SK-N-SH (cell line): ENCODE measurements at regions not wholly inside any gene's neighbourhood (a gene's known extent, or its start where the extent isn't known, plus 50 kb on each side); places are given as distances from the start of the nearest gene placed in this dataset.

Experiments used
- CTCF ChIA-PET: fragments of 300-600, 350-600 bp; formaldehyde crosslinking; extraction: SDS; loops from one replicate; lab custom pipeline; 2021; lab: Yijun Ruan, JAX
- POLR2A ChIA-PET: fragments of 350-600 bp; sonication (Branson Sonifier 250); formaldehyde crosslinking; extraction: SDS; loops from one replicate; lab custom pipeline; 2020; ENCODE audit warnings: antibody characterized with exemption, inconsistent platforms; lab: Yijun Ruan, JAX
- DNase-seq: peaks from one replicate; pipeline ENCODE4 v3.0.0; 2012
- H2AFZ ChIP-seq: fragments of 200-600 bp; sonication (generic); 2 replicates; pipeline ENCODE4 v1.8.1; 2016; ENCODE audit warnings: antibody characterized with exemption, mild to moderate bottlenecking, low read depth
- H3F3A ChIP-seq: fragments of 200-600 bp; sonication (generic); replicated peaks from 2 replicates; pipeline ENCODE3; 2016; ENCODE audit warnings: antibody characterized with exemption, mild to moderate bottlenecking; ENCODE audit not compliant: insufficient read depth
- H3K27ac ChIP-seq, 2 experiments: fragments of 200-500 bp in 1 of 2; fragments of 200-600 bp in 1 of 2; sonication (Bioruptor generic) in 1 of 2; sonication (generic), shearing (Covaris generic) in 1 of 2; 2 replicates each; pipeline versions ENCODE4 v1.5.1 to v1.6.1; 2014 to 2016; ENCODE audit warnings: low read depth in 2 of 2, inconsistent platforms in 1 of 2, low read length in 1 of 2, mild to moderate bottlenecking in 1 of 2, mixed read lengths in 1 of 2
- H3K27me3 ChIP-seq: fragments of 200-600 bp; sonication (generic), shearing (Covaris generic); 2 replicates; pipeline ENCODE4 v1.6.1; 2016; ENCODE audit warnings: mixed run types; ENCODE audit not compliant: insufficient read depth
- H3K36me3 ChIP-seq, 2 experiments: fragments of 200-500 bp in 1 of 2; fragments of 200-600 bp in 1 of 2; sonication (Bioruptor generic) in 1 of 2; sonication (generic) in 1 of 2; replicated peaks in 1 of 2; 2 replicates each; pipeline versions ENCODE3 to v1.5.1; 2014 to 2016; ENCODE audit warnings: low read length in 1 of 2, mild to moderate bottlenecking in 1 of 2; ENCODE audit not compliant: insufficient read depth in 2 of 2, control insufficient read depth in 1 of 2
- H3K4me1 ChIP-seq, 2 experiments: fragments of 200-500 bp in 1 of 2; fragments of 200-600 bp in 1 of 2; sonication (Bioruptor generic) in 1 of 2; sonication (generic), shearing (Covaris generic) in 1 of 2; 2 replicates each; pipeline versions ENCODE4 v1.5.1 to v1.6.1; 2014 to 2016; ENCODE audit warnings: low read depth in 1 of 2, low read length in 1 of 2, mixed run types in 1 of 2; ENCODE audit not compliant: insufficient read depth in 2 of 2, control insufficient read depth in 1 of 2
- H3K4me2 ChIP-seq: fragments of 200-600 bp; sonication (generic), shearing (Covaris generic); 2 replicates; pipeline ENCODE4 v1.6.1; 2017; ENCODE audit warnings: mixed run types
- H3K4me3 ChIP-seq, 2 experiments: fragments of 200-500 bp in 1 of 2; fragments of 200-600 bp in 1 of 2; sonication (Bioruptor generic) in 1 of 2; sonication (generic), shearing (Covaris generic) in 1 of 2; 2 replicates each; pipeline versions ENCODE4 v1.5.1 to v1.8.1; 2014 to 2016; ENCODE audit warnings: low read depth in 2 of 2, inconsistent platforms in 1 of 2, low read length in 1 of 2, mild to moderate bottlenecking in 1 of 2, mixed read lengths in 1 of 2, moderate library complexity in 1 of 2
- H3K79me2 ChIP-seq: fragments of 200-600 bp; sonication (generic); 2 replicates; pipeline ENCODE4 v1.8.1; 2017; ENCODE audit warnings: mild to moderate bottlenecking; ENCODE audit not compliant: insufficient read depth
- H3K9ac ChIP-seq: fragments of 200-600 bp; sonication (generic); 2 replicates; pipeline ENCODE4 v1.6.1; 2017; ENCODE audit warnings: mixed run types
- H3K9me2 ChIP-seq: fragments of 200-600 bp; sonication (generic); 2 replicates; pipeline ENCODE4 v1.6.1; 2017; ENCODE audit warnings: mixed run types
- H3K9me3 ChIP-seq: fragments of 200-600 bp; sonication (generic); 2 replicates; pipeline ENCODE4 v1.6.1; 2017; ENCODE audit warnings: mixed run types, mild to moderate bottlenecking, moderate library complexity
- H4K20me1 ChIP-seq: fragments of 200-600 bp; sonication (generic); 2 replicates; pipeline ENCODE4 v1.6.1; 2017; ENCODE audit warnings: mild to moderate bottlenecking, mixed run types; ENCODE audit not compliant: insufficient read depth
- FOSL2 ChIP-seq: IDR thresholded peaks from 2 replicates; pipeline ENCODE4 v1.4.0; 2012; ENCODE audit warnings: low read depth, mild to moderate bottlenecking, moderate library complexity, borderline replicate concordance
- GABPA ChIP-seq: IDR thresholded peaks from 2 replicates; pipeline ENCODE4 v1.4.0; 2012; ENCODE audit warnings: low read depth, mild to moderate bottlenecking
- JUND ChIP-seq: IDR thresholded peaks from 2 replicates; pipeline ENCODE4 v1.4.0; 2012
- MEF2A ChIP-seq: IDR thresholded peaks from 2 replicates; pipeline ENCODE4 v1.4.0; 2012; ENCODE audit warnings: low read depth, borderline replicate concordance
- MXI1 ChIP-seq: IDR thresholded peaks from 2 replicates; pipeline ENCODE4 v1.6.1; 2012; ENCODE audit warnings: mild to moderate bottlenecking, low read depth, low read length, improper control_type of control experiment
- NFIC ChIP-seq: IDR thresholded peaks from 2 replicates; pipeline ENCODE4 v1.4.0; 2012; ENCODE audit warnings: borderline replicate concordance
- NRF1 ChIP-seq: IDR thresholded peaks from 2 replicates; pipeline ENCODE4 v1.6.1; 2012; ENCODE audit warnings: low read depth, mild to moderate bottlenecking, low read length
- RCOR1 ChIP-seq: fragments of 150-350 bp; IDR thresholded peaks from 2 replicates; pipeline ENCODE4 v1.6.1; 2017; ENCODE audit warnings: antibody characterized with exemption, low read length
- REST ChIP-seq: IDR thresholded peaks from 2 replicates; pipeline ENCODE4 v1.6.1; 2012; ENCODE audit warnings: mild to moderate bottlenecking, low read depth, low read length, moderate library complexity
- RFX5 ChIP-seq: IDR thresholded peaks from 2 replicates; pipeline ENCODE4 v1.6.1; 2012; ENCODE audit warnings: mild to moderate bottlenecking, improper control_type of control experiment, low read length
- SIN3A ChIP-seq: IDR thresholded peaks from 2 replicates; pipeline ENCODE4 v1.6.1; 2012; ENCODE audit warnings: low read depth, mild to moderate bottlenecking, low read length, moderate library complexity, borderline replicate concordance
- SMC3 ChIP-seq: IDR thresholded peaks from 2 replicates; pipeline ENCODE4 v1.6.1; 2012; ENCODE audit warnings: low read depth, low read length, improper control_type of control experiment
- TAF1 ChIP-seq: IDR thresholded peaks from 2 replicates; pipeline ENCODE4 v1.6.1; 2012; ENCODE audit warnings: low read depth, mild to moderate bottlenecking, low read length, moderate library complexity, borderline replicate concordance
- TCF12 ChIP-seq: IDR thresholded peaks from 2 replicates; pipeline ENCODE4 v1.4.0; 2012
- TEAD4 ChIP-seq: IDR thresholded peaks from 2 replicates; pipeline ENCODE4 v1.4.0; 2012; ENCODE audit warnings: mild to moderate bottlenecking, borderline replicate concordance; ENCODE audit not compliant: insufficient read depth
- WGBS: methylation state at CpG from one replicate; pipeline ENCODE4 v1.1.6; 2017; ENCODE audit warnings: low lambda C conversion rate; 5-methylcytosine and 5-hydroxymethylcytosine counted together
- TF ChIP-seq, protein P1 (sequence below): IDR thresholded peaks from 2 replicates; pipeline ENCODE4; 2012
- TF ChIP-seq, protein P2 (sequence below): IDR thresholded peaks from 2 replicates; pipeline ENCODE4 v1.4.0; 2012; ENCODE audit warnings: low read depth, borderline replicate concordance
- TF ChIP-seq, protein P3 (sequence below): fragments of 200-600 bp; sonication (generic); IDR thresholded peaks from 2 replicates; pipeline ENCODE4 v1.6.1; 2017; ENCODE audit warnings: antibody characterized with exemption, mild to moderate bottlenecking, moderate library complexity
- TF ChIP-seq, protein P4 (sequence below): fragments of 150-350 bp; IDR thresholded peaks from 2 replicates; pipeline ENCODE4 v1.6.1; 2017; ENCODE audit warnings: antibody characterized with exemption, low read length, low read depth, borderline replicate concordance

DNA sequence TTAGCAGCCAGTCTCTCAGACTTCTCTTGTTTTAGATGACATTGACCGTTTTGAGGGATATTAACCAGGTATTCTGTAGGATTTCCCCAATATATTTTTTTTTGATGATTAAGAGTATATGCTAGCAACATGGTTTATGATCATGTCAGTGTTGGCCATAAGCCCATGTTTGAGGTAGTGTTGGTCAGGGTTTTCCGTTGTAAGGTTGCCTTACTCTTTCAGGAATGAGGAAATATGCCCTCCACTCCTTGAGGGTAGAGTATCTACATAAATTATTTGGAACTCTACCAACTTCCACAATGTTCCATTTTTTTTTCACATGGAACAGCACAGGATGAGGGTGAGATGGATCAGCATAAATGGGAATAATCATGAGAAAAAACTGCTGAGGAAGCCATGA lies 188.4 kb upstream of the PRDM9 start:
- no peak for DNase-seq
- H2AFZ ChIP-seq, result no peak overlapping the region
- WGBS, result 2% methylated on average over 2 of the region's 2 CpGs
- no peaks in the 10 kb centered on the region for H4K20me1 ChIP-seq
- no peaks in the 10 kb centered on the region for H3K27me3 ChIP-seq
- no peaks in the 10 kb centered on the region for H3K79me2 ChIP-seq
- no peak overlapping the region for H3K4me3 ChIP-seq
- POLR2A ChIA-PET, result no interaction called here
- no peaks in the 10 kb centered on the region for H3K4me1 ChIP-seq
- no peaks in the 10 kb centered on the region for H3F3A ChIP-seq
- CTCF ChIA-PET, result no interaction called here
- no peaks in the 10 kb centered on the region for H3K36me3 ChIP-seq
- H3K9me2 ChIP-seq, result no peaks in the 10 kb centered on the region
- no peak overlapping the region for H3K27ac ChIP-seq
- TF ChIP-seq MXI1 (no peak), RFX5 (no peak), JUND (no peak), MEF2A (no peak), NRF1 (no peak), RCOR1 (no peak), TCF12 (no peak), TAF1 (no peak), TEAD4 (no peak), FOSL2 (no peak), SIN3A (no peak), NFIC (no peak), GABPA (no peak), SMC3 (no peak), REST (no peak)
- TF ChIP-seq, protein P1, sequence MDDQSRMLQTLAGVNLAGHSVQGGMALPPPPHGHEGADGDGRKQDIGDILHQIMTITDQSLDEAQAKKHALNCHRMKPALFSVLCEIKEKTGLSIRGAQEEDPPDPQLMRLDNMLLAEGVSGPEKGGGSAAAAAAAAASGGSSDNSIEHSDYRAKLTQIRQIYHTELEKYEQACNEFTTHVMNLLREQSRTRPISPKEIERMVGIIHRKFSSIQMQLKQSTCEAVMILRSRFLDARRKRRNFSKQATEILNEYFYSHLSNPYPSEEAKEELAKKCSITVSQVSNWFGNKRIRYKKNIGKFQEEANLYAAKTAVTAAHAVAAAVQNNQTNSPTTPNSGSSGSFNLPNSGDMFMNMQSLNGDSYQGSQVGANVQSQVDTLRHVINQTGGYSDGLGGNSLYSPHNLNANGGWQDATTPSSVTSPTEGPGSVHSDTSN, result no peak
- TF ChIP-seq, protein P2, sequence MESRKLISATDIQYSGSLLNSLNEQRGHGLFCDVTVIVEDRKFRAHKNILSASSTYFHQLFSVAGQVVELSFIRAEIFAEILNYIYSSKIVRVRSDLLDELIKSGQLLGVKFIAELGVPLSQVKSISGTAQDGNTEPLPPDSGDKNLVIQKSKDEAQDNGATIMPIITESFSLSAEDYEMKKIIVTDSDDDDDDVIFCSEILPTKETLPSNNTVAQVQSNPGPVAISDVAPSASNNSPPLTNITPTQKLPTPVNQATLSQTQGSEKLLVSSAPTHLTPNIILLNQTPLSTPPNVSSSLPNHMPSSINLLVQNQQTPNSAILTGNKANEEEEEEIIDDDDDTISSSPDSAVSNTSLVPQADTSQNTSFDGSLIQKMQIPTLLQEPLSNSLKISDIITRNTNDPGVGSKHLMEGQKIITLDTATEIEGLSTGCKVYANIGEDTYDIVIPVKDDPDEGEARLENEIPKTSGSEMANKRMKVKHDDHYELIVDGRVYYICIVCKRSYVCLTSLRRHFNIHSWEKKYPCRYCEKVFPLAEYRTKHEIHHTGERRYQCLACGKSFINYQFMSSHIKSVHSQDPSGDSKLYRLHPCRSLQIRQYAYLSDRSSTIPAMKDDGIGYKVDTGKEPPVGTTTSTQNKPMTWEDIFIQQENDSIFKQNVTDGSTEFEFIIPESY, result no peak
- TF ChIP-seq, protein P3, sequence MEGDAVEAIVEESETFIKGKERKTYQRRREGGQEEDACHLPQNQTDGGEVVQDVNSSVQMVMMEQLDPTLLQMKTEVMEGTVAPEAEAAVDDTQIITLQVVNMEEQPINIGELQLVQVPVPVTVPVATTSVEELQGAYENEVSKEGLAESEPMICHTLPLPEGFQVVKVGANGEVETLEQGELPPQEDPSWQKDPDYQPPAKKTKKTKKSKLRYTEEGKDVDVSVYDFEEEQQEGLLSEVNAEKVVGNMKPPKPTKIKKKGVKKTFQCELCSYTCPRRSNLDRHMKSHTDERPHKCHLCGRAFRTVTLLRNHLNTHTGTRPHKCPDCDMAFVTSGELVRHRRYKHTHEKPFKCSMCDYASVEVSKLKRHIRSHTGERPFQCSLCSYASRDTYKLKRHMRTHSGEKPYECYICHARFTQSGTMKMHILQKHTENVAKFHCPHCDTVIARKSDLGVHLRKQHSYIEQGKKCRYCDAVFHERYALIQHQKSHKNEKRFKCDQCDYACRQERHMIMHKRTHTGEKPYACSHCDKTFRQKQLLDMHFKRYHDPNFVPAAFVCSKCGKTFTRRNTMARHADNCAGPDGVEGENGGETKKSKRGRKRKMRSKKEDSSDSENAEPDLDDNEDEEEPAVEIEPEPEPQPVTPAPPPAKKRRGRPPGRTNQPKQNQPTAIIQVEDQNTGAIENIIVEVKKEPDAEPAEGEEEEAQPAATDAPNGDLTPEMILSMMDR, result no peak
- TF ChIP-seq, protein P4, sequence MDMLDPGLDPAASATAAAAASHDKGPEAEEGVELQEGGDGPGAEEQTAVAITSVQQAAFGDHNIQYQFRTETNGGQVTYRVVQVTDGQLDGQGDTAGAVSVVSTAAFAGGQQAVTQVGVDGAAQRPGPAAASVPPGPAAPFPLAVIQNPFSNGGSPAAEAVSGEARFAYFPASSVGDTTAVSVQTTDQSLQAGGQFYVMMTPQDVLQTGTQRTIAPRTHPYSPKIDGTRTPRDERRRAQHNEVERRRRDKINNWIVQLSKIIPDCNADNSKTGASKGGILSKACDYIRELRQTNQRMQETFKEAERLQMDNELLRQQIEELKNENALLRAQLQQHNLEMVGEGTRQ, result no peak
- no peak overlapping the region for H3K9ac ChIP-seq
- H3K9me3 ChIP-seq, result no peaks in the 10 kb centered on the region
- H3K4me2 ChIP-seq, result no peak overlapping the region
